HFF-Myc (cell line): ENCODE measurements at regions not wholly inside any gene's neighbourhood (a gene's known extent, or its start where the extent isn't known, plus 50 kb on each side); places are given as distances from the start of the nearest gene placed in this dataset.

Experiments used
- DNase-seq: peaks from one replicate; pipeline ENCODE4 v3.0.0-alpha.2; 2011; ENCODE audit warnings: low read depth; ENCODE audit errors: extremely low read depth
- H3K4me3 ChIP-seq: replicated peaks from 2 replicates; pipeline ENCODE4 v1.5.1; 2011; ENCODE audit warnings: low read depth, mild to moderate bottlenecking, control low read depth, low read length
- TF ChIP-seq, protein P1 (sequence below): IDR thresholded peaks from 2 replicates; pipeline ENCODE4 v1.5.1; 2012; ENCODE audit warnings: mild to moderate bottlenecking, low read depth, low read length, control low read depth; ENCODE audit errors: missing control alignments

DNA sequence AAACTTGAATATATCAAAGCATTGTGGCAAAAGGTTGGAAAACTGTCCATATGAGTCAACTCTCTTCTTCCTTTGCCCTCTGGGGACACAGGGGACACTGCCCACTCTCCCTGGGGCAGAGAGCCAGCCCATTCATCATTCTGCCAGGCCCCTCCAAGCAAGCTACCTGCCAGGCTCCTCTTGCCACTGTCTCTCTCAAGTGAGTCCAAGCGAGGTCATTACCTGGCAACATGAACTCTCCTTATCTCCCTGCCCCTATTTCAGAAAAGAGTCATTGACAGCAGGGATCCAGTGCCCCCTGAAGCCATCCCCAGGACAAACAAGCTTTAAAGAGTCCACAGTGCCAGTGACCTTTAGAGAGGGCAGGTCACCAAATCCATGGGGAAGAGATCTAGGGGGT lies 312.7 kb upstream of the PPARGC1A start:
- TF ChIP-seq, protein P1, sequence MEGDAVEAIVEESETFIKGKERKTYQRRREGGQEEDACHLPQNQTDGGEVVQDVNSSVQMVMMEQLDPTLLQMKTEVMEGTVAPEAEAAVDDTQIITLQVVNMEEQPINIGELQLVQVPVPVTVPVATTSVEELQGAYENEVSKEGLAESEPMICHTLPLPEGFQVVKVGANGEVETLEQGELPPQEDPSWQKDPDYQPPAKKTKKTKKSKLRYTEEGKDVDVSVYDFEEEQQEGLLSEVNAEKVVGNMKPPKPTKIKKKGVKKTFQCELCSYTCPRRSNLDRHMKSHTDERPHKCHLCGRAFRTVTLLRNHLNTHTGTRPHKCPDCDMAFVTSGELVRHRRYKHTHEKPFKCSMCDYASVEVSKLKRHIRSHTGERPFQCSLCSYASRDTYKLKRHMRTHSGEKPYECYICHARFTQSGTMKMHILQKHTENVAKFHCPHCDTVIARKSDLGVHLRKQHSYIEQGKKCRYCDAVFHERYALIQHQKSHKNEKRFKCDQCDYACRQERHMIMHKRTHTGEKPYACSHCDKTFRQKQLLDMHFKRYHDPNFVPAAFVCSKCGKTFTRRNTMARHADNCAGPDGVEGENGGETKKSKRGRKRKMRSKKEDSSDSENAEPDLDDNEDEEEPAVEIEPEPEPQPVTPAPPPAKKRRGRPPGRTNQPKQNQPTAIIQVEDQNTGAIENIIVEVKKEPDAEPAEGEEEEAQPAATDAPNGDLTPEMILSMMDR = no peak
- no peak for DNase-seq
- no peak overlapping the region for H3K4me3 ChIP-seq

DNA sequence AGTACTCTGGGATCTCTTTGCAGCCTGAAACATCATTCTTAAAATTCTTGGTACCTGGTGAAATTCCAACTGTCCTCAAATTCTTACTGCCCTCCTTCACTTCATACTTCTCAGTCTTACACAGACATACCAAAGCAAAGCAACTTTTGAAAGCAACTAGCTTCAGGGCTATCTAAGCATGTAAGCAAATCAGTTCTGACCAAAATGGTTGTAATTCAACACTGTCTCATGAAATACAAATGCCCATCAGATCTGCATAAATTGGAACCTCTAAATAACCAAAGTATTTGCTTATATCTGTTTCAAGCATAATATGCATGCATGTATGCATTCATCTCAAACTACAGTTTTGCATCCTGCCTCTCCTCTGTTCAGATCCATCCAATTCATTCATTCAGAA lies 308.1 kb upstream of the PPARGC1A start:
- no peak overlapping the region for H3K4me3 ChIP-seq
- no peak for DNase-seq
- TF ChIP-seq, protein P1 = no peak

DNA sequence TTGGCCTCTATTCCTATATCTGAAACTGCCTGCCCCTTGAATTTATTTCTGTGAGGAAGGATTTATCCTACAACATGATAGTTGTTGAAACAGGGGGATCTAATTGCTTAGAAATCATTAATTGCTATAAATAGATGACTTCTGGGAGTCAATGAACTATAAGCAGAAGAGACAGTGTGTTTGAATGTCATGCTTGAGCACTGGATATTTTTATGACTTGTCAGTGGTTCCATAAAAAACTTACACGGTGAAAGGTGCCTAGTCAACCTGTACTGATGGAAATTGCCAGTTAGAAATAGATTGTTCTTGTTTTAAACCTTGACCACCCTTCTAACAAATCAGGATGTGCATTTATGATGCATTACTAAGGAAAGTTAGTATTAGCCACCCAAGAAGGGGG lies 306.9 kb upstream of the PPARGC1A start:
- TF ChIP-seq, protein P1 = no peak
- no peak for DNase-seq
- H3K4me3 ChIP-seq = no peak overlapping the region

DNA sequence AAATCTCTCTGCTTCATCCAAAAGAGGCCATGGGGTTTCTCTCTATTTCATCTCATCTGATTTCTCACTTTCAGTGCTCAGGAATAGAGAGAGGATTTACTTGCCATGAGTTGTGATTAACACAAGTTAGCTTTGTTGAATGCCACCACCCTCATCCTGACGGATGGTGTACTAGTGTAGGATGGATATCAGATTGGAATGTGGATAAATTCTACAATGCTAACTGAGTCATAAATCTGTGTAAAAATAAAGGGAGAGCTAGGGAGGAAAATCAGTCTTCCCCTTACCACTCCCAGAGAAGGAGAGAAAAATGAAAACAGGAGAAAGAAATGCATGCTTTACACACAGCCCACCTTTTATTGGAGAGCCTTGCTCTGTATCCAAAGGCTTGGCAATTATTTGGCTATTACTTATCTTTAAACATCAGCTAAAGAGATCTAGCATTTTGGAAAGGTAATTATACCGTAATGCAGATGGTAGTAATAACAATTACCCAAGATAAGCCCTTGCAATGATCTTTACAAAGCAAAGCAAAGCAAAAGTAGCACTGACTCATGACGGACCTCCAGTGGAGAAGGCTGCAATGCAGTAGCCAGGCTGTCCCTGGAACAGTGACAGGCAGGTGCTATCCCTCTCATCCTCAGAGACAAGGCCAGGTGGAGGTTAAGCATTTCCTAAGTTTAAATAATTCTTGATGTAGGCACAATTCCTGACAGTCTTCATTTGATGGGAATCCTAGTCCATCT lies 306.3 kb upstream of the PPARGC1A start:
- no peak for DNase-seq
- H3K4me3 ChIP-seq = no peak overlapping the region
- TF ChIP-seq, protein P1 = no peak

DNA sequence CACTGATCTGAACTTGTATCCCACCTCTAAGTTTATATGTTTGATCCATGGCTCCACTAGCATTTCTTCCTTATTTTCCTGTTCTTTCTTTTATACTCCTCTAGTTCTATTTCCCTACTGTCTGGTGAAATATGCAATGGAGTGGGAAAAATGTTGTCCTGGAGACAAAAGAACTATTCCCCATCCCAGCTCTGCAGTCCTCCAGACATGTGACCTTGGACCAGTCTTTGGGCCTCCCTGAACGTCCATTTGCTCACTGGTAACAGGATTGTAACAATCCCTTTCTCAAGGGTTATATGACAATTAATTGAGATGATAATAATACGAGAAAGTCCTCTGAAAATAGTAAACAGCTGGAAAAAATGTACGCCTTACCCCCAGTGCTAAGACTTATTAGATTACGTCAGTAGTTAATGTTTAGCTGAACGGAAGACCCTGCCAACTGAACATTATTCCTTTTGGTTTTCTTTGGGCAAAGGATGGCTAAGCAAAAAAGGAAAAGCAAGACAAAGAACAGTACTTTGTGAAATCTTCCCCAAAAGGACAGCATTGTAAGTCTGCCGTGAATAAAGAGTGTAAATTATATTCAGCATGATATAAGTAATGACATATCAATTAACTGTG lies 302.3 kb upstream of the PPARGC1A start:
- no peak overlapping the region for H3K4me3 ChIP-seq
- DNase-seq = no peak
- TF ChIP-seq, protein P1 = no peak

DNA sequence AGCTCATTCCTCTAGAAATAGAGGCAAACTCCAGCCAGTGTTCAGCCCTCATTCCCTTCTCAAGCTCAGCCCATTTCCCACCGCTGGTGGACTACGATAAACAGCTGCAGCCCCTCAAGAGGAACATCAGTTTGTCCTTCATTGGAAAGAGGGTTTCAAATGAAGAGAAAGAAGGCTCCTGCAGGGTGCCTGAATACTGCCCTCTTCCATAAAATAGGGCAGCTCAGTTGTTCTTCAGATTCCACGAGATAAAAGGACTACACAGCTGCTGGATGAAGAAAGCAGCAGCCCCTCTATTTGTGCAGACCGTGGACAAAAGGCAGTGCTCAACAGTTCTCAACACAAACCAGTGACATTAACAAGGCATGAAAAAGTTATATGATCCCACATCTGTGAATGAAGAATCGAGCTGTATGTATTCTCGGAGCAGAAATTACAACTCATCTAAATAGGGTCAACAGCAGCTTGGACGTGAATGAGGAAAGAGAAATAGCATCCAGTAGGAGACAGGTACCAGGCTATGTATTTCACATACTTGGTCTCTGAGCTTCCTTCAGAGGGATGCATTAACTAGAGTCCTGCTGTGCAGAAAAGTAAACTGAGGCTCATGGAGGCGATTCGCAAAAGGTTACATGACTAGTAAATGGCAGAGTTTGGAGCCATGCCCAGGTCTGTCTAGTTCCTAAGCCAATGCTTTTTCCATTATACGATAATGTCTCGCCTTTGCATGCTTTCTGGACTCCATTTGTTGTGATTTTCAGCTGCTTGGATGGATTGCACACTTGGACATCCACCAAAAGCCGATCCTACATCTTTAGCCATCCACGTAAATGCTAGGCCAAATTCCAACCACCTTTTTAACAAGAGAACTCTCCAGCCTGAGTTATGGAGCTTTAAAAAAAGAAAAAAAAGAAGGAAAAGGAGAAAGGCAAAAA lies 301.2 kb upstream of the PPARGC1A start:
- TF ChIP-seq, protein P1 = no peak
- DNase-seq = no peak
- no peak overlapping the region for H3K4me3 ChIP-seq
